Stomach (tissue), 4 donors: ENCODE measurements at regions not wholly inside any gene's neighbourhood (a gene's known extent, or its start where the extent isn't known, plus 50 kb on each side); places are given as distances from the start of the nearest gene placed in this dataset.

Experiments used
- CTCF ChIP-seq, 7 experiments: fragments of 450-650 bp in 4 of 7; fragments of 200-600 bp in 3 of 7; sonication (generic) in 3 of 7; IDR thresholded peaks; one replicate each; pipeline ENCODE4 v1.5.1; 2016 to 2019; ENCODE audit warnings: antibody characterized with exemption in 7 of 7, control low read depth in 2 of 7, mild to moderate bottlenecking in 1 of 7
- EP300 ChIP-seq: sonication (generic); formaldehyde crosslinking; IDR thresholded peaks from one replicate; pipeline ENCODE4 v1.6.1; 2017; ENCODE audit warnings: antibody characterized with exemption
- POLR2A ChIP-seq, 4 donors: fragments of 450-650 bp; IDR thresholded peaks; one replicate each; pipeline ENCODE4 v1.6.1; 2016; ENCODE audit warnings: antibody characterized with exemption in 4 of 4, control low read depth in 2 of 4, mild to moderate bottlenecking in 1 of 4, moderate library complexity in 1 of 4
- POLR2AphosphoS5 ChIP-seq, 3 donors: sonication (generic); formaldehyde crosslinking; IDR thresholded peaks; one replicate each; pipeline ENCODE4 v1.6.1; 2016; ENCODE audit warnings: antibody characterized with exemption in 3 of 3

- TF ChIP-seq POLR2A (IDR thresholded peaks at IDR 0.05) (no peak), CTCF (IDR thresholded peaks at IDR 0.05) (no peak), POLR2AphosphoS5 (IDR thresholded peaks at IDR 0.05) (no peak), EP300 (no peak)
Observed at GRCh38 chr19:28607066-28607583, 605.8 kb downstream of the UQCRFS1 start.
